GM12878 (cell line): ENCODE measurements at regions not wholly inside any gene's neighbourhood (a gene's known extent, or its start where the extent isn't known, plus 50 kb on each side); places are given as distances from the start of the nearest gene placed in this dataset.

Source experiments
- ATAC-seq: fragments of 200-7000 bp; cut with Tn5 transposase; 3 replicates; pipeline ENCODE4 v1.9.1; 2020; ENCODE audit warnings: mild to moderate bottlenecking, moderate library complexity
- BruUV-seq: library from RNA; stranded (reverse); fragments of 400-500 nt; replicated peaks from 2 replicates; lab custom pipeline; 2021; lab: Mats Ljungman, UMichigan
- CTCF ChIA-PET: fragments of 300-600 bp; sonication (Branson Sonifier 250); formaldehyde crosslinking; extraction: SDS; loops from one replicate; lab custom pipeline; 2021; ENCODE audit warnings: inconsistent platforms; lab: Yijun Ruan, JAX
- POLR2A ChIA-PET: fragments of 350-600 bp; formaldehyde crosslinking; extraction: SDS; loops from one replicate; lab custom pipeline; 2021; ENCODE audit warnings: inconsistent platforms; lab: Charles Lee
- RAD21 ChIA-PET: fragments of 300-600 bp; sonication (Branson Sonifier 250); formaldehyde crosslinking; loops from one replicate; lab custom pipeline; 2023; ENCODE audit warnings: antibody characterized with exemption; ENCODE audit not compliant: unreplicated experiment; lab: Charles Lee
- SMC1A ChIA-PET: fragments of 300-600 bp; sonication (Branson Sonifier 250); formaldehyde crosslinking; loops from one replicate; lab custom pipeline; 2023; ENCODE audit not compliant: unreplicated experiment, uncharacterized antibody; lab: Charles Lee
- DNase-seq: peaks from one replicate; pipeline ENCODE4 v3.0.0-alpha.2; 2011; ENCODE audit warnings: low read depth, low spot score
- FAIRE-seq: peaks from 3 replicates; lab custom pipeline; 2011; peaks lifted over from hg19 to GRCh38; lab: Jason Lieb, UNC
- H2AFZ ChIP-seq: 2 replicates; pipeline ENCODE4 v1.6.0; 2011; ENCODE audit warnings: low read depth, low read length, control low read depth; ENCODE audit not compliant: control insufficient read depth
- H3K27ac ChIP-seq: 2 replicates; pipeline ENCODE4 v1.5.1; 2011; ENCODE audit warnings: control low read depth; ENCODE audit not compliant: control insufficient read depth, insufficient read depth
- H3K27me3 ChIP-seq, 2 experiments: replicated peaks in 1 of 2; 2 replicates each; pipeline versions ENCODE4 v1.6.0 to v1.6.1; 2011; ENCODE audit warnings: low read length in 1 of 2; ENCODE audit not compliant: control insufficient read depth in 2 of 2, insufficient read depth in 2 of 2
- H3K36me3 ChIP-seq, 2 experiments: 2 replicates each; pipeline ENCODE4 v1.5.1; 2011; ENCODE audit warnings: low read length in 1 of 2; ENCODE audit not compliant: control insufficient read depth in 2 of 2, insufficient read depth in 2 of 2
- H3K4me1 ChIP-seq: 2 replicates; pipeline ENCODE4 v1.6.1; 2011; ENCODE audit warnings: mild to moderate bottlenecking, low read length, moderate library complexity, mixed read lengths; ENCODE audit not compliant: control insufficient read depth, insufficient read depth
- H3K4me2 ChIP-seq: 2 replicates; pipeline ENCODE4 v1.6.0; 2011; ENCODE audit warnings: control low read depth; ENCODE audit not compliant: control insufficient read depth, insufficient read depth
- H3K4me3 ChIP-seq: fragments of 200-600 bp; sonication (generic); 2 replicates; pipeline ENCODE4 v1.5.1; 2016
- H3K79me2 ChIP-seq: 2 replicates; pipeline ENCODE4 v1.6.0; 2011; ENCODE audit warnings: low read length; ENCODE audit not compliant: control insufficient read depth, insufficient read depth
- H3K9ac ChIP-seq: 2 replicates; pipeline ENCODE4 v1.8.0; 2011; ENCODE audit warnings: low read length, control low read depth, mixed read lengths; ENCODE audit not compliant: control insufficient read depth, insufficient read depth
- H3K9me3 ChIP-seq: replicated peaks from 3 replicates; pipeline ENCODE4 v1.5.1; 2011; ENCODE audit warnings: mild to moderate bottlenecking, low read length; ENCODE audit not compliant: control insufficient read depth, insufficient read depth
- H4K20me1 ChIP-seq: 2 replicates; pipeline ENCODE4 v1.6.0; 2011; ENCODE audit not compliant: control insufficient read depth, insufficient read depth
- ASH2L ChIP-seq: fragments of 300-600, 200-600 bp; sonication (generic); IDR thresholded peaks from 2 replicates; pipeline ENCODE4 v1.6.1; 2017; ENCODE audit warnings: low read depth, mild to moderate bottlenecking, borderline replicate concordance
- BRCA1 ChIP-seq: IDR thresholded peaks from 2 replicates; pipeline ENCODE4 v1.6.1; 2011; ENCODE audit warnings: low read depth, low read length, improper control_type of control experiment
- CBX5 ChIP-seq: sonication (generic); IDR thresholded peaks from 2 replicates; pipeline ENCODE4 v1.6.1; 2016; ENCODE audit warnings: low read depth, moderate library complexity, mild to moderate bottlenecking, inconsistent platforms
- CHD4 ChIP-seq: fragments of 200-600 bp; sonication (generic); IDR thresholded peaks from 2 replicates; pipeline ENCODE4 v1.6.1; 2016; ENCODE audit warnings: mild to moderate bottlenecking
- GABPA ChIP-seq: IDR thresholded peaks from 2 replicates; pipeline ENCODE4 v1.6.1; 2014; ENCODE audit warnings: antibody characterized with exemption, low read depth, mild to moderate bottlenecking, inconsistent platforms
- KAT2A ChIP-seq: conservative IDR thresholded peaks from 2 replicates; pipeline ENCODE4 v1.6.1; 2011; ENCODE audit warnings: low read depth, low read length; ENCODE audit not compliant: control insufficient read depth
- PML ChIP-seq: IDR thresholded peaks from 2 replicates; pipeline ENCODE4 v1.6.1; 2012; ENCODE audit warnings: low read length, inconsistent platforms
- RELA ChIP-seq: fragments of 450-650 bp; IDR thresholded peaks from 2 replicates; pipeline ENCODE4 v1.8.0; 2014; ENCODE audit warnings: borderline replicate concordance; ENCODE audit not compliant: partially characterized antibody
- SP1 ChIP-seq: IDR thresholded peaks from one replicate; pipeline ENCODE4 v1.6.1; 2011; ENCODE audit warnings: low read depth, low read length
- ZNF274 ChIP-seq: IDR thresholded peaks from one replicate; pipeline ENCODE4 v1.8.0; 2011; ENCODE audit not compliant: insufficient read length, insufficient read depth
- WGBS: methylation state at CpG from one replicate; pipeline ENCODE4 v1.1.6; 2016; ENCODE audit warnings: low lambda C conversion rate; ENCODE audit not compliant: insufficient replicate concordance, insufficient coverage; ENCODE audit errors: missing lambda C conversion rate; 5-methylcytosine and 5-hydroxymethylcytosine counted together
- in situ Hi-C: fragments of 300-500 bp; cut with MboI; formaldehyde crosslinking; loops from 9 replicates; pipeline ENCODE4 v1.14.3; 2018; ENCODE audit warnings: mixed read lengths
- intact Hi-C: fragments of 100-400 bp; cut with micrococcal nuclease; formaldehyde crosslinking; loops from one replicate; pipeline ENCODE4 v1.14.2; 2022; ENCODE audit not compliant: unreplicated experiment
- TF ChIP-seq, protein P1 (sequence below): fragments of 450-650 bp; formaldehyde crosslinking; IDR thresholded peaks from 2 replicates; pipeline ENCODE4 v1.4.0; 2020; ENCODE audit warnings: mild to moderate bottlenecking, moderate library complexity

DNA sequence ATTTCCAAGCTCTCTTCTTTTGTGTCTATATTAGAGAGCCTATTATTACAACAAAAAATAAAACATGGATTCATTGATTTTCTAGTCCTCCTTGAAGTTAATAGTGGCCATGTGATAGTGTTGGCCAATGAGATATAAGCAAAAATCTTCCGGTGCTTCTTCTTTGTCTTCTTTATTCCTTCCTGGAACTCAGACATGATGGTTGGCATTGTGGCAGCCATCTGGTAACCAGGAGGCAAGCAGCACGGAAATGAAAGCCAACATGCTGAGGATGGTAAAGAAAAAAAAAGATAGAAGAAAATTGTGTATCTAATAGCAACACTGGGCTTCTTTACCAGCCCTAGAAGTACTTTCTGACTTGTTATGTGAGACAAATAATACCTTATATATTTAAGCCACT lies 50.8 kb upstream of the SEL1L start:
- H3K9ac ChIP-seq: no peak overlapping the region
- H3K9me3 ChIP-seq: no peaks in the 10 kb centered on the region
- SMC1A ChIA-PET: no interaction called here
- in situ Hi-C loops: no loop called here
- H3K4me1 ChIP-seq: no peaks in the 10 kb centered on the region
- no peak for ATAC-seq
- no TSS peak for BruUV-seq
- H3K36me3 ChIP-seq: no peaks in the 10 kb centered on the region
- TF ChIP-seq CHD4 (no peak), SP1 (no peak), ASH2L (no peak), KAT2A (no peak), BRCA1 (no peak), CBX5 (no peak), PML (no peak), RELA (no peak), GABPA (no peak), ZNF274 (no peak)
- TF ChIP-seq, protein P1, sequence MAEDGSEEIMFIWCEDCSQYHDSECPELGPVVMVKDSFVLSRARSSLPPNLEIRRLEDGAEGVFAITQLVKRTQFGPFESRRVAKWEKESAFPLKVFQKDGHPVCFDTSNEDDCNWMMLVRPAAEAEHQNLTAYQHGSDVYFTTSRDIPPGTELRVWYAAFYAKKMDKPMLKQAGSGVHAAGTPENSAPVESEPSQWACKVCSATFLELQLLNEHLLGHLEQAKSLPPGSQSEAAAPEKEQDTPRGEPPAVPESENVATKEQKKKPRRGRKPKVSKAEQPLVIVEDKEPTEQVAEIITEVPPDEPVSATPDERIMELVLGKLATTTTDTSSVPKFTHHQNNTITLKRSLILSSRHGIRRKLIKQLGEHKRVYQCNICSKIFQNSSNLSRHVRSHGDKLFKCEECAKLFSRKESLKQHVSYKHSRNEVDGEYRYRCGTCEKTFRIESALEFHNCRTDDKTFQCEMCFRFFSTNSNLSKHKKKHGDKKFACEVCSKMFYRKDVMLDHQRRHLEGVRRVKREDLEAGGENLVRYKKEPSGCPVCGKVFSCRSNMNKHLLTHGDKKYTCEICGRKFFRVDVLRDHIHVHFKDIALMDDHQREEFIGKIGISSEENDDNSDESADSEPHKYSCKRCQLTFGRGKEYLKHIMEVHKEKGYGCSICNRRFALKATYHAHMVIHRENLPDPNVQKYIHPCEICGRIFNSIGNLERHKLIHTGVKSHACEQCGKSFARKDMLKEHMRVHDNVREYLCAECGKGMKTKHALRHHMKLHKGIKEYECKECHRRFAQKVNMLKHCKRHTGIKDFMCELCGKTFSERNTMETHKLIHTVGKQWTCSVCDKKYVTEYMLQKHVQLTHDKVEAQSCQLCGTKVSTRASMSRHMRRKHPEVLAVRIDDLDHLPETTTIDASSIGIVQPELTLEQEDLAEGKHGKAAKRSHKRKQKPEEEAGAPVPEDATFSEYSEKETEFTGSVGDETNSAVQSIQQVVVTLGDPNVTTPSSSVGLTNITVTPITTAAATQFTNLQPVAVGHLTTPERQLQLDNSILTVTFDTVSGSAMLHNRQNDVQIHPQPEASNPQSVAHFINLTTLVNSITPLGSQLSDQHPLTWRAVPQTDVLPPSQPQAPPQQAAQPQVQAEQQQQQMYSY (CRISPR knock-in tag): no peak
- WGBS: 57% methylated on average over 2 of the region's 2 CpGs
- POLR2A ChIA-PET: no interaction called here
- H4K20me1 ChIP-seq: no peaks in the 10 kb centered on the region
- CTCF ChIA-PET: no interaction called here
- no peak overlapping the region for H2AFZ ChIP-seq
- intact Hi-C loops: no loop called here
- no peak for FAIRE-seq
- DNase-seq: no peak
- no peak overlapping the region for H3K4me3 ChIP-seq
- no peak overlapping the region for H3K4me2 ChIP-seq
- H3K27me3 ChIP-seq: no peaks in the 10 kb centered on the region
- H3K27ac ChIP-seq: no peak overlapping the region
- H3K79me2 ChIP-seq: no peaks in the 10 kb centered on the region
- RAD21 ChIA-PET: no interaction called here
